ENCODE measurements at regions not wholly inside any gene's neighbourhood (a gene's known extent, or its start where the extent isn't known, plus 50 kb on each side); places are given as distances from the start of the nearest gene placed in this dataset.
"Not testable (repeated sequence)": the region's sequence is repeated elsewhere in the genome, so short reads cannot be mapped to it uniquely, and the experiment has no call there.

- no peak for DNase-seq
- ATAC-seq (ENCODE audit: insufficient read depth, low read depth), result no peak
- no peaks in the 10 kb centered on the region for H4K20me1 ChIP-seq (ENCODE audit: insufficient read depth, low read length)
- TF ChIP-seq EZH2 (IDR thresholded peaks at IDR 0.05; ENCODE audit: borderline replicate concordance, low read depth, low read length, severe bottlenecking) (no peak), CTCF (IDR thresholded peaks at IDR 0.05; ENCODE audit: borderline replicate concordance, extremely low read depth, low read length, poor library complexity, severe bottlenecking) (no peak)
- H3K27me3 ChIP-seq (ENCODE audit: insufficient read depth, low read length, poor library complexity), result no peaks in the 10 kb centered on the region
- no peaks in the 10 kb centered on the region for H3K36me3 ChIP-seq (ENCODE audit: insufficient read depth, low read length)
- H3K27ac ChIP-seq (ENCODE audit: low read length), result no peak overlapping the region
- H3K4me2 ChIP-seq (ENCODE audit: insufficient read depth, low read length), result no peak overlapping the region
- H3K79me2 ChIP-seq (ENCODE audit: insufficient read depth, low read length), result no peaks in the 10 kb centered on the region
- H3K9me3 ChIP-seq (ENCODE audit: insufficient read depth, low read length, severe bottlenecking), result no peaks in the 10 kb centered on the region
- H3K9ac ChIP-seq (ENCODE audit: low read depth, low read length), result no peak overlapping the region
- H3K4me3 ChIP-seq (ENCODE audit: low read depth in 1 of 2, low read length in 2 of 2), result no peak overlapping the region
- H3K4me1 ChIP-seq (ENCODE audit: insufficient read depth, low read length), result no peaks in the 10 kb centered on the region
- no peak overlapping the region for H2AFZ ChIP-seq (ENCODE audit: low read depth, low read length)
These were observed 94.8 kb upstream of the SCAF8 start for GRCh38 chr6:154638369-154638768.

DNA sequence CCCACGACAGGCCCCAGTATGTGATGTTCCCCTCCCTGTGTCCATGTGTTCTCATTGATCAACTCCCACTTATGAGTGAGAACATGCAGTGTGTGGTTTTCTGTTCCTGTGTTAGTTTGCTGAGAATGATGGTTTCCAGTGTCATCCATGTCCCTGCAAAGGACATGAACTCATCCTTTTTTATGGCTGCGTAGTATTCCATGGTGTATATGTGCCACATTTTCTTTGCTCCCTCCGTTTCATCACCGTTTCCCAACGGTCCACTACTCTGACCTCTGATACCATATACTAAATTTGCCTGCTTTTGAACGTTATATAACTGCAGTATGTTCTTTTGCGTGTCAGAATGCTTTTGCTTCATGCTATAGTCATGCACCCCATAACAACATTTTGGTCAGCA, 94.0 kb upstream of the SCAF8 start:
- not testable (repeated sequence) for H2AFZ ChIP-seq (ENCODE audit: low read depth, low read length); H3K27ac ChIP-seq (ENCODE audit: low read length); H3K4me1 ChIP-seq (ENCODE audit: insufficient read depth, low read length); H3K79me2 ChIP-seq (ENCODE audit: insufficient read depth, low read length); H3K9me3 ChIP-seq (ENCODE audit: insufficient read depth, low read length, severe bottlenecking); H3K4me2 ChIP-seq (ENCODE audit: insufficient read depth, low read length); DNase-seq; H4K20me1 ChIP-seq (ENCODE audit: insufficient read depth, low read length); H3K4me3 ChIP-seq (ENCODE audit: low read depth in 1 of 2, low read length in 2 of 2); H3K27me3 ChIP-seq (ENCODE audit: insufficient read depth, low read length, poor library complexity); H3K9ac ChIP-seq (ENCODE audit: low read depth, low read length); H3K36me3 ChIP-seq (ENCODE audit: insufficient read depth, low read length); ATAC-seq (ENCODE audit: insufficient read depth, low read depth)

- H3K4me3 ChIP-seq (ENCODE audit: low read depth in 1 of 2, low read length in 2 of 2), result no peak overlapping the region
- H3K9ac ChIP-seq (ENCODE audit: low read depth, low read length), result no peak overlapping the region
- DNase-seq (no peak), ATAC-seq (ENCODE audit: insufficient read depth, low read depth) (no peak)
- no peak overlapping the region for H2AFZ ChIP-seq (ENCODE audit: low read depth, low read length)
- no peaks in the 10 kb centered on the region for H3K27me3 ChIP-seq (ENCODE audit: insufficient read depth, low read length, poor library complexity)
- no peaks in the 10 kb centered on the region for H3K36me3 ChIP-seq (ENCODE audit: insufficient read depth, low read length)
- no peaks in the 10 kb centered on the region for H3K79me2 ChIP-seq (ENCODE audit: insufficient read depth, low read length)
- H3K4me1 ChIP-seq (ENCODE audit: insufficient read depth, low read length), result no peaks in the 10 kb centered on the region
- no peak overlapping the region for H3K27ac ChIP-seq (ENCODE audit: low read length)
- no peaks in the 10 kb centered on the region for H3K9me3 ChIP-seq (ENCODE audit: insufficient read depth, low read length, severe bottlenecking)
- no peak for TF ChIP-seq EZH2 (IDR thresholded peaks at IDR 0.05; ENCODE audit: borderline replicate concordance, low read depth, low read length, severe bottlenecking)
- TF ChIP-seq CTCF (IDR thresholded peaks at IDR 0.05; ENCODE audit: borderline replicate concordance, extremely low read depth, low read length, poor library complexity, severe bottlenecking), result no peak
- H4K20me1 ChIP-seq (ENCODE audit: insufficient read depth, low read length), result no peaks in the 10 kb centered on the region
- no peak overlapping the region for H3K4me2 ChIP-seq (ENCODE audit: insufficient read depth, low read length)
These were observed 84.9 kb upstream of the SCAF8 start for GRCh38 chr6:154648188-154648887.

- no peak overlapping the region for H3K9ac ChIP-seq (ENCODE audit: low read depth, low read length)
- H3K79me2 ChIP-seq (ENCODE audit: insufficient read depth, low read length), result no peaks in the 10 kb centered on the region
- H2AFZ ChIP-seq (ENCODE audit: low read depth, low read length), result no peak overlapping the region
- H3K27me3 ChIP-seq (ENCODE audit: insufficient read depth, low read length, poor library complexity), result no peaks in the 10 kb centered on the region
- H3K4me1 ChIP-seq (ENCODE audit: insufficient read depth, low read length), result no peaks in the 10 kb centered on the region
- no peaks in the 10 kb centered on the region for H3K36me3 ChIP-seq (ENCODE audit: insufficient read depth, low read length)
- TF ChIP-seq CTCF (IDR thresholded peaks at IDR 0.05; ENCODE audit: borderline replicate concordance, extremely low read depth, low read length, poor library complexity, severe bottlenecking), result no peak
- TF ChIP-seq EZH2 (IDR thresholded peaks at IDR 0.05; ENCODE audit: borderline replicate concordance, low read depth, low read length, severe bottlenecking), result no peak
- DNase-seq (no peak), ATAC-seq (ENCODE audit: insufficient read depth, low read depth) (no peak)
- H3K9me3 ChIP-seq (ENCODE audit: insufficient read depth, low read length, severe bottlenecking), result no peaks in the 10 kb centered on the region
- no peak overlapping the region for H3K4me2 ChIP-seq (ENCODE audit: insufficient read depth, low read length)
- no peak overlapping the region for H3K4me3 ChIP-seq (ENCODE audit: low read depth in 1 of 2, low read length in 2 of 2)
- H3K27ac ChIP-seq (ENCODE audit: low read length), result no peak overlapping the region
- no peaks in the 10 kb centered on the region for H4K20me1 ChIP-seq (ENCODE audit: insufficient read depth, low read length)
These were observed 84.4 kb upstream of the SCAF8 start for GRCh38 chr6:154648888-154649205.

All from DND-41 (cell line).